Parathyroid adenoma (tissue), 2 donors: ENCODE measurements at regions not wholly inside any gene's neighbourhood (a gene's known extent, or its start where the extent isn't known, plus 50 kb on each side); places are given as distances from the start of the nearest gene placed in this dataset.

Experiments used
- H2AFZ ChIP-seq: fragments of 300-600 bp; sonication (generic); one replicate; pipeline ENCODE4 v1.7.0; 2017; ENCODE audit warnings: antibody characterized with exemption, mild to moderate bottlenecking
- H3K27ac ChIP-seq: fragments of 300-600 bp; sonication (generic); one replicate; pipeline ENCODE4 v1.7.0; 2017
- H3K27me3 ChIP-seq: fragments of 300-600 bp; sonication (generic); one replicate; pipeline ENCODE4 v1.7.0; 2017; ENCODE audit warnings: low read length; ENCODE audit not compliant: control insufficient read depth, insufficient read depth
- H3K36me3 ChIP-seq: fragments of 300-600 bp; sonication (generic); one replicate; pipeline ENCODE4 v1.7.0; 2017; ENCODE audit warnings: low read length; ENCODE audit not compliant: control insufficient read depth, insufficient read depth
- H3K4me1 ChIP-seq: fragments of 300-600 bp; sonication (generic); one replicate; pipeline ENCODE4 v1.7.0; 2017; ENCODE audit warnings: control low read depth
- H3K4me2 ChIP-seq: fragments of 300-600 bp; sonication (generic); one replicate; pipeline ENCODE4 v1.7.0; 2017; ENCODE audit warnings: low read length
- H3K4me3 ChIP-seq: fragments of 300-600 bp; sonication (generic); one replicate; pipeline ENCODE4 v1.7.0; 2017; ENCODE audit warnings: low read depth, low read length
- H3K79me2 ChIP-seq: fragments of 300-600 bp; sonication (generic); one replicate; pipeline ENCODE4 v1.7.0; 2017; ENCODE audit warnings: control low read depth
- H3K9ac ChIP-seq: fragments of 300-600 bp; sonication (generic); one replicate; pipeline ENCODE4 v1.7.0; 2017; ENCODE audit warnings: mild to moderate bottlenecking
- H3K9me3 ChIP-seq: fragments of 300-600 bp; sonication (generic); one replicate; pipeline ENCODE4 v1.7.0; 2017; ENCODE audit warnings: low read length; ENCODE audit not compliant: control insufficient read depth
- TF ChIP-seq, protein P1 (sequence below): fragments of 300-600 bp; sonication (generic); IDR thresholded peaks from one replicate; pipeline ENCODE4 v1.7.0; 2017; ENCODE audit warnings: antibody characterized with exemption, mild to moderate bottlenecking
- donor health status: primary hyperparathyroidism.

DNA sequence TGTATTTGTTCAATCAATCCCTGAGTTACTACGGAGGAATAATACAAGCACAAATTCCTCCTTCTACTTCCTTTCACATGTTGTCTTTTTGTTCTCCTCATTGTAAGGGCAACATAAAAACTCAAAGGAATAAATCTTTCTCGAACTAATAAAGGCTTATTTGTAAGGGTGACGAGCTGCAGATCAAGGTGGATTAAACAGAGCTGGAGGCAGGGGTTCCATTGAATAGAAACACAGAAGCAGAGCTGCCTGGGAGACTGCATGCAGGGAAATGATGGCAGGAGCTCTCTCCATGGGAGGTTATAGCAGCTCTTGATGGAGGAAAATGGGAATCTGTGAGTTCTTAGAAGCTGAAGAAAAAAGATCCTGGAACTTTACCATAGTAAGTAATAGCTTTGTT, 160.2 kb downstream of the CYYR1 start:
- H3K79me2 ChIP-seq: no peaks in the 10 kb centered on the region
- no peak overlapping the region for H3K4me3 ChIP-seq
- no peaks in the 10 kb centered on the region for H3K4me1 ChIP-seq
- no peaks in the 10 kb centered on the region for H3K9me3 ChIP-seq
- H3K27ac ChIP-seq: no peak overlapping the region
- no peak overlapping the region for H3K9ac ChIP-seq
- no peaks in the 10 kb centered on the region for H3K27me3 ChIP-seq
- no peak overlapping the region for H2AFZ ChIP-seq
- no peaks in the 10 kb centered on the region for H3K36me3 ChIP-seq
- TF ChIP-seq, protein P1, sequence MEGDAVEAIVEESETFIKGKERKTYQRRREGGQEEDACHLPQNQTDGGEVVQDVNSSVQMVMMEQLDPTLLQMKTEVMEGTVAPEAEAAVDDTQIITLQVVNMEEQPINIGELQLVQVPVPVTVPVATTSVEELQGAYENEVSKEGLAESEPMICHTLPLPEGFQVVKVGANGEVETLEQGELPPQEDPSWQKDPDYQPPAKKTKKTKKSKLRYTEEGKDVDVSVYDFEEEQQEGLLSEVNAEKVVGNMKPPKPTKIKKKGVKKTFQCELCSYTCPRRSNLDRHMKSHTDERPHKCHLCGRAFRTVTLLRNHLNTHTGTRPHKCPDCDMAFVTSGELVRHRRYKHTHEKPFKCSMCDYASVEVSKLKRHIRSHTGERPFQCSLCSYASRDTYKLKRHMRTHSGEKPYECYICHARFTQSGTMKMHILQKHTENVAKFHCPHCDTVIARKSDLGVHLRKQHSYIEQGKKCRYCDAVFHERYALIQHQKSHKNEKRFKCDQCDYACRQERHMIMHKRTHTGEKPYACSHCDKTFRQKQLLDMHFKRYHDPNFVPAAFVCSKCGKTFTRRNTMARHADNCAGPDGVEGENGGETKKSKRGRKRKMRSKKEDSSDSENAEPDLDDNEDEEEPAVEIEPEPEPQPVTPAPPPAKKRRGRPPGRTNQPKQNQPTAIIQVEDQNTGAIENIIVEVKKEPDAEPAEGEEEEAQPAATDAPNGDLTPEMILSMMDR: no peak
- no peak overlapping the region for H3K4me2 ChIP-seq

- no peak overlapping the region for H3K27ac ChIP-seq
- no peaks in the 10 kb centered on the region for H3K79me2 ChIP-seq
- no peaks in the 10 kb centered on the region for H3K4me1 ChIP-seq
- H3K9me3 ChIP-seq: no peaks in the 10 kb centered on the region
- TF ChIP-seq, protein P1: no peak
- no peak overlapping the region for H3K4me3 ChIP-seq
- H3K4me2 ChIP-seq: no peak overlapping the region
- H3K9ac ChIP-seq: no peak overlapping the region
- H3K27me3 ChIP-seq: no peaks in the 10 kb centered on the region
- no peaks in the 10 kb centered on the region for H3K36me3 ChIP-seq
- H2AFZ ChIP-seq: no peak overlapping the region
Measured at GRCh38 chr21:26409735-26410134, 163.4 kb downstream of the CYYR1 start.

- Histone ChIP-seq H2AFZ (no peak overlapping the region), H3K9me3 (no peaks in the 10 kb centered on the region), H3K27ac (no peak overlapping the region), H3K4me1 (no peaks in the 10 kb centered on the region), H3K36me3 (no peaks in the 10 kb centered on the region), H3K4me2 (no peak overlapping the region), H3K27me3 (no peaks in the 10 kb centered on the region), H3K79me2 (no peaks in the 10 kb centered on the region), H3K4me3 (no peak overlapping the region), H3K9ac (no peak overlapping the region)
- TF ChIP-seq, protein P1: no peak
Measured at GRCh38 chr21:26408511-26408910, 164.6 kb downstream of the CYYR1 start.

DNA sequence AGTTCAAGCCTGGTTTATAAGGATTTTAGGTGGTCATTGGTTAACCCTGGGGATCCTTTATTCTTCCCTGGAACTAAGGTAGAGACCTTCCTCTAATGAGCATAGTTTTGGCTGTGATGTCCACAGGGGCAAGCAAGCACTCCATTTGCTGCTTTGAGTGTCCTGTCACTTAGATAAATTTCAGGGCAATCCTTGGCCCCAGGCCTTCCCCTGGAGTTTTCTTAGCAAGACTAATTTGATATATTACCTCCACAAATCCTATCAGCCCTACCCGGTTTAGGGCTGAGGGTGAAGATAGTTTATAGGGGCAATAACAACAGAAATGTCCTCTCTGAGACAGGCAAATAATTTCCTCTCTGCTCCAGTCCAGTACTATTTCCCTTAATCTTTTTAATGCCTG, 166.6 kb downstream of the CYYR1 start:
- Histone ChIP-seq H3K27me3 (no peaks in the 10 kb centered on the region), H2AFZ (no peak overlapping the region), H3K9me3 (no peaks in the 10 kb centered on the region), H3K36me3 (no peaks in the 10 kb centered on the region), H3K4me2 (no peak overlapping the region), H3K4me1 (no peaks in the 10 kb centered on the region), H3K4me3 (no peak overlapping the region), H3K79me2 (no peaks in the 10 kb centered on the region), H3K27ac (no peak overlapping the region), H3K9ac (no peak overlapping the region)
- TF ChIP-seq, protein P1: no peak

DNA sequence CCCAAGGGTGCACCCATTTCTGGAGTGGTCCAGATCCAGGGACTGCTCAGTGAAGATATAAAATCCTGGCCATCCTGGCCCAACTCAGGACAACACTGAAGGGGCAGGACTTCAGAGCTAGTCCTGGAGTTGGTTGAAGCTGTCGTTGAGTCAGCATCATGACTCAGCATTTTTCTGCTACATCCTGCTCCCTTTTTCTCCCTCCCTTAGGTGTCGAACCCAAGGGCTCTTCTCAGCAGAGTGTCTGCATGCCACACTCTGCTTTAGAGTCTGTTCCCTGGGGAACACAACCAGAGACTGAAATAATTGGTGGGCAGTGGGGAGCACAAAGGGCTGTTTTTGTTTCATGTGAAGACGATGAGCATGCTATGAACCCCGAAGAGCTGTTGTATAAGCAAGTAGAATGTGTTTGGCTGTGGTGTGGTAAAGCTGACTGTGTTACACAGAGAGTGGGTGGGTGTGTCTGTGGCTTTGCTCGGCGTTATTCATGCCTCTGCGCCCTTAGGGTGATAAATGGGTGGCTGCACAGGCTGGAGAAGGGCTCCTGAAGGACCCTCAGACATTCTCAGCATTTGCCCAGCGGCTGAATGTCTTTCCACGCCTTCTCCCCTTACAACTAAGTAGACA, 167.2 kb downstream of the CYYR1 start:
- H3K9me3 ChIP-seq: no peaks in the 10 kb centered on the region
- no peaks in the 10 kb centered on the region for H3K27me3 ChIP-seq

More for the DNA sequence above, 167.2 kb downstream of the CYYR1 start:
- no peaks in the 10 kb centered on the region for H3K36me3 ChIP-seq
- TF ChIP-seq, protein P1: no peak
- no peaks in the 10 kb centered on the region for H3K79me2 ChIP-seq
- H3K27ac ChIP-seq: no peak overlapping the region
- H3K9ac ChIP-seq: no peak overlapping the region
- H3K4me2 ChIP-seq: no peak overlapping the region
- H3K4me3 ChIP-seq: no peak overlapping the region
- H3K4me1 ChIP-seq: no peaks in the 10 kb centered on the region
- H2AFZ ChIP-seq: no peak overlapping the region
